Pons (tissue), 1 donor: ENCODE measurements at regions not wholly inside any gene's neighbourhood (a gene's known extent, or its start where the extent isn't known, plus 50 kb on each side); places are given as distances from the start of the nearest gene placed in this dataset.

Source experiments
- DNase-seq: peaks from one replicate; pipeline ENCODE4 v3.0.0-alpha.2; 2016; ENCODE audit warnings: low spot score

GRCh38 chr6:14670806-14671205 lies 553.2 kb downstream of the CD83 start:
- no peak for DNase-seq

DNA sequence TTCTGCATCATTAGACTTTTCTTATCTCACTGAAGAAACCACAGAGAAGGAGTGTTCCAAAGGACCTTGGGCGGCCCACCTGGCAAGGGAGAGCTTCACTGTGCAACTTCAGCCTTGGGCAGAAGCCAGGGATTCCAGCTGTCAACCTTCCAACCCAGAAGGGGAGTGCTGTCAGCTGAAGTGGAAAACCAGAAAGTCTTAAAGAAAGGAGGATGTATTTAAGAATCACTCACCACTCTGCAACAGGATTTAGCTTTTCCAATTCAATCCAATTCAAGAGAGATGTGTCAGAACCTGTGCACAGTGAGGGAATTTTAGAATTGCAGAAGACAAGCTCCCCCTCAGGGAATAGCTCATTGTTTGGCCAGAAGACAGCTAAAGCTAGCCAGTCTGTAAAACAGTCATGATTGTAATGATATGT lies 553.7 kb downstream of the CD83 start:
- DNase-seq: no peak

DNA sequence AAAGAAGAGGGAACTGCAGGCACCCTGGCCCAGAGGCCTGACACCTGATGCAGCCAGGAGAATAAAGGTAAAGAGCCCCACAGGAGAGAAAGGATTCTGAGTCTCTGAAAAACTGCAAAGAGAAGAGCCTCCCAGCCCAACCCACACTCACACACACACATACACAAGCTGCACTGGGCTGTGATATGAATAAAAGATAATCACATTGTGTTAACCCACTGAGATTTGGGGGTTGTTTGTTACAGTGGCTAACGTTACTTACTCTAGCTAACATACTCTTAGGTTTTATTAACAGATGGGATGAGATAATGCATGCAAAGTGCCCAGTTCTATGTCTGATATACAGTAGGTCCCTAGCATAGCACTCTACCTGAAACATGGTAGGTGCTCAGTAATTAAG lies 554.4 kb downstream of the CD83 start:
- DNase-seq: no peak

DNA sequence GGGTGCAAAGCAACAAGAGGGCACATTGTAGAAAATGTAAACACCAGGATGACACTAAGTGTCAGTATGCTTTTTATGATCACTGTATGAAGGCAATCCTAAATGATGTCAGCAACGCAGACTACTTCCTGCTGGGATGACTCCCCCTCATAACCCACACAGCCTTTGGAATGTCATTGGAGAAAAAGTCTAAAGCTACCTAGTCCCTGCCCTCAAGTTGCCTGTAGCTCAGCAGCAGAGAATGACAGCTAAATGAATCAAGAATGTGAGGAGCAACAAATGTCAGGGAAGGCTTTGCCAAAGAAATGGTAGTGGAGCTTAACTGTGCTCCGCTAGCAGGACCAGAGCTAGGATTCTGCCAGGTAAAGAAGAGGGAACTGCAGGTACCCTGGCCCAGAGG lies 555.6 kb downstream of the CD83 start:
- no peak for DNase-seq

DNA sequence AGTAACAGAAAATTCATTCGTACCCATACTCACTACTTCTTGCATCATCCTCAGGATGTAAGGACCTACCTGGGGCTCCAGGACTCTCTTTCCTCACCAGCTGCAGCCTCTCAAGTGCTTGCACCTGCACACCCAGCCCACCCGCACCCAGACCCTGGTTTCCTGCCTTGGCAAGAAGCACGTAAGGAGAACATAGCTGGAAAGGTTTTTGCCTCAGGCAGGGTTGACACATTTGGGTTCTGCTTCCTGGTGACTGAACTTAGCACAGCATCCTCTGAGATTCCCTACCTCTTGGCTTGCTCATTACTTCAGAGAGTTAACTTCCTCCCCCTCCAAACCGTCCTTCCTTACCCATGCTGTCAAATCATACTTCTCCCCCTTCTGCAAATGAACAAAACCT lies 556.9 kb downstream of the CD83 start:
- no peak for DNase-seq

GRCh38 chr6:14674867-14675648 lies 557.5 kb downstream of the CD83 start:
- no peak for DNase-seq

GRCh38 chr6:14676064-14676463 lies 558.5 kb downstream of the CD83 start:
- DNase-seq: no peak

DNA sequence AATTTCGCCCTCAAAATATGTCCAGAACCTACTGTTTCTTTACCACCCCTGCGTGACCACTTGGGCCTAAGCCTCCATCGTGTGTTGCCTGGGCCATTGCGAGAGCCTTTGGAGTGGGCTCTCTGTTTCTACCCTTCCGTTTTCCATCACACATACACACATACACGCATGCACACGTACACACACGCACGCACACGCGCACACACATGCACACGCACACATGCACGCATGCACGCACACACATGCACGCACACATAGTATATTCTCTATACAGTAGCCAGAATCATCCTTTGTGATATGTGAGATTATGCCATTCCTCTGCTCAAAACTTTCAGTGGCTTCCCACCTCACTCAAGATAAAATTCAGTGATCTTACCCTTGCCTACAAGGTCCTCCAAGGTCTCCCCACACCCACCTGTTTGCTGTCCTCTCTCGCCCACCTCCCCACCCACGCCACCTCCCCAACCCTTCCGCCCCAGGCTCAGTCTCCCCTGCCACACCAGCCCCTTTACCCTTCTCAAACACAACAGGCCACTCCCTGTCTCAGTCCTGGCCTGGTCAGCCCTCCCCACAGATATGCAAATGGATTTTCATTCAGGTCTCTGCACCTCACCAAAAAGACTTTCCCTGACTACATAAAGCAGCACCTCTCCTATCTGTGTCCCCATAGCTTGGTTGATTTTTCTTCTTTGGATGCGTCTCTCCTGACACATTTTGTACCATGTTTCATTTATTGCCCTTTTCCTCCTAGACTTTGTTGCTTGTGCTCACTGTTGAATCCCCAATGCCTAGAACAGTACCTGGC lies 559.6 kb downstream of the CD83 start:
- no peak for DNase-seq

DNA sequence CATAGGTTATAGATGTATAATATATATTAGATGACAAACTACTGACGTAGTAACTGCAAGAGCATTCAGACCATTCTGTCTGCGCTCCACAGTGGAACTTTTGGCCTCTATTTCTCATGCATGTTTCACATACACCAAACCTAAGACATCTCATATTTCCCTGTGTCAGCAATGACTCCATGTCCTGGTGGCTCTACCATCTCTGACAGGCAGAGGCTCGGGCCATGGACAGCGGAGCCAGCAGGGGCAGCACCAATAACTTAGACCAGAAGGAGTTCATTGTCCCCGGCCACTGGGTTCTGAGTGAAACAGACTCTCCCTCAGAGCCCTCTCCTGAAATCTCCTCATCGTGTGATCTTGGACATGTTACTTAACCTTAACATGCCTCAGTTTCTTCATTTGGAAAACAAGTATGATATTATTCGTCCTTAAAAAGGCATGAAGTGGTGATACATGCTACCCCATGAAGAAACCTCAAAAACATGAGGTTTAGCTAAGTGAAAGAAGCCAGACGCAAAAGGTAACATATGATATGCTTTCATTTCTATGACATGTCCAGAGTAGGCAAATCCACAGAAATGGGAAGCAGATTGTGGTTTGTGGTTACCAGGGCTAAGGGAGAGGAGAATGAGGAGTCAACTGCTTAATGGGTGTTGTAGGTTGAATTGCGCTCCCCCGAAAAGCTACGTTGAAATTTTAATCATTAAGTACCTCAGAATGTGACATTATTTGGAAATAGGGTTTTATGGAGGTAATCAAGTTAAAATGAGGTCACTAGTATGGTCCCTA lies 564.0 kb upstream of the JARID2 start:
- DNase-seq: no peak

GRCh38 chr6:14682812-14683211 lies 563.1 kb upstream of the JARID2 start:
- no peak for DNase-seq

- no peak for DNase-seq
Measured at GRCh38 chr6:14689639-14690038, 556.2 kb upstream of the JARID2 start.

DNA sequence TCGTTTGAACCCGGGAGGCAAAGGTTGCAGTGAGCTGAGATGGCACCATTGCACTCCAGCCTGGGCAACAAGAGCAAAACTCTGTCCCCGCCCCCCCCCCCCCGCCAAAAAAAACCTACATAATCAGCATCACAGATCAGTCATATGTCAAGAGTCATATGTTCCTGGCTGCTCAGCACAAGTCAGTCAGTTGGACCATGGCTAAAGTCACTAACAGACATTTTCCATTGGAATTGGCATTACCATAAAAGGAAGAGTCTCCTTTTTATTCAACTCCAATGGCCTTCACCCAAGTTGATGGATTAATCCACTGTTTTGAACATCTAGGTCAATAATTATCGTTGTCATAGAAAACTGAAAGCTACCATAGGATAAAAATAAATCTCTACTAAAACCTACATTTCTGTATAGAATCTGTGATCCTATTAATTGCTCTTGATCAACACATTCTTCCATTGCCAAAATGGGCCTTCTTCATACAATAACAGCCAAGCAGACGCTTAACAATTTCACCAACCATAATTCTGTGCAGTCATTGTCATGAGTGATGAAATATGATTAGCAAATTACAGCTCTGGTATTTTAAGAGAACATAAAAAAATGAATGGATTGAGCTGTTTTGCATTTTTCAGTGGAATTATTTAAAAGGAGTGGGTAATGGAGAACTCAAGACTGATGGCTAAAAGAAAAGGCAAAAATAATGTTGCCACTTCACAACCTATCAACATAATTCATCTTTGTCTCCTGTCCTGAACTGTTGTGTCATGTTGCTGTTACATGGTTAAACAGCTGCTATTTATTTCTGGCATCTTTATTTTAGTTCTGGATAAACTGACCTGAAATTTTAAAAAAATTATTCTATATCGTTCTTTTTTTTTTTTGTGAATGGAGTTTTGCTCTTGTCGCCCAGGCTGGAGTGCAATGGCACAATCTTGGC lies 555.5 kb upstream of the JARID2 start:
- DNase-seq: no peak

DNA sequence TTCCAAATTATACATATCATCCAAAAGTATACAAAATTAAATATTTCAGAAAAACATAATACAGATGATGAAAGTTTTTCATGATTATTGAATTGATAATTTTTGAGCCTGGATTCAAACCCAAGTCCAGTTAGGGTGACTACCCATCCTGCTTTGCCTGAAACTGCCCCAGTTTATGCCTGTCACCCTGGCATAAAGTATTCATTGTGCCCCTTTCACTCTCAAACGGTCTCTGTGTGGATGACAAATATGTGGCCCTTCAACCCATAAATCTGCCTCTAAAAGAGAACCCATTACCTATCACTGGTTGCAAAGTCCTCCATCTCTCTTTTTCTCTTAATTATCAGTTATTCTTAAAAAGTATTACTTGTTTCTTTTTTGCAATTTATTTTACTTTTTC lies 553.7 kb upstream of the JARID2 start:
- DNase-seq: no peak

DNA sequence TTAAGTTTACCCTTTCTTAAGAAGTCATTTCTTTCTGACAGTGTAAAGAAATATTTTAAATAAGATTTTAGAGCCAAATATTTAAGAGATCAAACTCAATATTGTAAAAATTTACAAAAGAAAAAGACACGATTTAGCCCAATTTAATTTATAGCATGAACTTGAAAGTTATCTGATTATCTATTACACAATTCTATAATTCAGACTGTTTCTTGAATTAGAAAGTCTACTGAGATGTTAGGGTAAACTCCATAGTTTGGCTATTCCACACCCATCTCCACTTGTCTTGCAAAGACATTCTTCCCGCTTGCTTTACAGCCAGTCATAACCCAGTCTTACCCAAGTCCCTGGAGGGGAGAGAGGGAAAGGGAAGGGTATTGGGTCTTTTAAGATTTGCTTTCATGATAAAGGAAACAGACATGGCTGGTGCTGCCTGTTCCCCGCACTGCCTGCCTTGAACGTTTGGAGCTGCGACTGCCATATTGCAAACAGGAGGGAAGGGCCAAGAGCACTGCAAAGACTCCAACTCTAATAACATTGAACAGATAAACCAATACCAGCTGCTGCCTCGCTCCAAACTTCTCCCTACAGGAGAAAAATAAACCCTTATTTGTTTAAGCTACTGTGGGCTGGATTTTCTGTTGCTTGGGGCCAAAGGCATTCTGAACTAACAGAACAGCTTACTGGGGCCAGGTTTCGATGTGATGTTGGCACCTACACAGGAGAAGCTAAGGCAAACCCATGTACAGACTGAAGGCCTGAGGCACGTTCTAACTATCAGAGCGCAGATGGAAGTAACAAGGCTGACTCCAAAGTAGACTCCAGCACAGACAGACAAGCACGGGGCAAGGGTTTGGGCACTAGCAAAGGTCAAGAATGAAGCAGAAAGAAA lies 552.3 kb upstream of the JARID2 start:
- DNase-seq: no peak

- no peak for DNase-seq
Measured at GRCh38 chr6:14694308-14694707, 551.6 kb upstream of the JARID2 start.

DNA sequence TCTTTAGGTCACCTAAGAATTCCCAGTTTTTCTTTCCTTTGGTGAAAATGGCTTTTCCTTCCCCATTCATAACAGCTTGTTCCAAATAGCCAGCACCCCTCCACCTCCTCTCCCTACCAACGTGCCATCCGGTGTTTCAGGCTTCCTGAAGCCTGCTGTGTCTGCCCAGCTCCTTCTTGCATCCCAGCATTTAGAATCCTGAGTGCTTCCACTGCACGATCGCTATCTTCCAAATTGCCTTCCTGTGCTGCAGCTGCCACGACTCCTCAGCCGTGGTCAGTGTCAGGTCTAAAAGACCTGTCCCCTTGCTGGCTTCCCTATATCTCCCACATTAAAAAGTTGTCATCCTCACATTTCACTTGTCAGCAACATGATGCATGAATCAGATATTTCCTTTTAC lies 550.3 kb upstream of the JARID2 start:
- DNase-seq: no peak

DNA sequence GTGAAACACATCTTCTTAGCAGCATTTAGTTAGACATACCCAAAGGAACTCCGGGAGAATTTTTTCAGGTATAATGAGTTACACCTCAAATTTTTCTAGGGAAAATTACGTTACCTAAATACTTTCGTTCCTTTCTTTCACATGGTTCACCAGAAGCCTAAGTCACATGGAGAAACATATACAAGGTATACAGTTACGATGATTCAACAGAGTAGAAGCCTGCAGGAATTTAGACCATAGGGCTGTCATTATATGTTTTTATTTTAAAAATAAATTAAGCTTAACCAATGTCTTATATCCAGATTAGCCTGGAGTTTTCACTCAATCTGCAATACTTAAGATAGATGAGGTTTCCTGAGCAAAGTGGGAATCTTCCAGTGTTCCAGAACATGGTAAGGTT lies 549.5 kb upstream of the JARID2 start:
- no peak for DNase-seq

- DNase-seq: no peak
Measured at GRCh38 chr6:14697427-14697826, 548.4 kb upstream of the JARID2 start.

DNA sequence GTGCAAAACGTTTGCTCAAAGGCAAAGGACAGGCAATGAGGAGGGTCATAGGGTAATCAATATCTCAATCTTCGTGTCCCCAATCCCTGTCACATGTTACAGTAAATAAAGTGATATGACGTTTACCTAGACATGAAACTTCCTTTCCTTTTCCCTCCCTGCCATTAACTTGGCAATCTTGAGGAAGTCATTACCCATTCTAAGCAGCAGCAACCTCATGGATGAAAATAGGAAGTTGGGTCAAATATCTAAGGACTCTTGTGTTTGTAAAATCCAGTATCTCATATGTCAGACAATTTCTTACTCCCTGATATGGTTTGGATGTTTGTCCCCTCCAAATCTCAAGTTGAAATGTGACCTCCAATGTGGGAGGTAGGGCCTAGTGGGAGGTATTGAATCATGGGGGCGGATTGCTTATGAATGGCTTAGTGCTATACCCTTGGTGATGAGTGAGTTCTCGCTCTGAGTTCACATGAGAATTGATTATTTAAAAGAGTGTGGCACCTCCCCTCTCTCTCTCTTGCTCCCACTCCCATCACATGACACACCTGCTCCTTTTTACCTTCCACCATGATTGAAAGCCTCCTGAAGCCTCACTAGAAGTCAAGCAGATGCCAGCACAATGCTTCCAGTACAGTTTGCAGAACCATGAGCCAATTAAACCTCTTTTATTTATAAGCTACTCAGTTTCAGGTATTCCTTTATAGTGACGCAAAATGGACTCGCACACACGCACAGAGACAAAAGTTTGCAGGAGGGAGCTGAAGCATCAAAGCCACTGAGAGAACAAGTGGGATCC lies 545.9 kb upstream of the JARID2 start:
- no peak for DNase-seq

GRCh38 chr6:14701946-14702345 lies 543.9 kb upstream of the JARID2 start:
- no peak for DNase-seq
